Thymus (tissue), 11 donors: ENCODE measurements at regions not wholly inside any gene's neighbourhood (a gene's known extent, or its start where the extent isn't known, plus 50 kb on each side); places are given as distances from the start of the nearest gene placed in this dataset.

Experiments
- DNase-seq, 9 donors: peaks; one replicate each; pipeline ENCODE4 v3.0.0-alpha.2; 2013; ENCODE audit warnings: low spot score in 9 of 9, low read depth in 6 of 9, missing footprints in 1 of 9
- H3K27ac ChIP-seq, 2 donors: one replicate each; pipeline ENCODE4 v1.5.1; 2013; ENCODE audit warnings: control low read depth in 1 of 2, low read depth in 1 of 2, low read length in 1 of 2, mild to moderate bottlenecking in 1 of 2, moderate library complexity in 1 of 2
- H3K27me3 ChIP-seq, 2 donors: one replicate each; pipeline ENCODE4 v1.5.1; 2013; ENCODE audit warnings: low read length in 1 of 2; ENCODE audit not compliant: control insufficient read depth in 2 of 2, insufficient read depth in 1 of 2
- H3K36me3 ChIP-seq, 2 donors: one replicate each; pipeline ENCODE4 v1.5.1; 2013; ENCODE audit warnings: low read length in 1 of 2, mild to moderate bottlenecking in 1 of 2, moderate library complexity in 1 of 2; ENCODE audit not compliant: control insufficient read depth in 2 of 2, insufficient read depth in 2 of 2
- H3K4me1 ChIP-seq, 2 donors: one replicate each; pipeline ENCODE4 v1.5.1; 2013; ENCODE audit warnings: low read length in 2 of 2; ENCODE audit not compliant: control insufficient read depth in 2 of 2, insufficient read depth in 2 of 2
- H3K4me3 ChIP-seq, 2 donors: one replicate each; pipeline ENCODE4 v1.5.1; 2013; ENCODE audit warnings: low read length in 2 of 2, control low read depth in 1 of 2, mild to moderate bottlenecking in 1 of 2
- H3K9me3 ChIP-seq, 2 donors: one replicate each; pipeline ENCODE4 v1.5.1; 2013; ENCODE audit warnings: low read length in 1 of 2, mild to moderate bottlenecking in 1 of 2; ENCODE audit not compliant: control insufficient read depth in 2 of 2, insufficient read depth in 1 of 2
- WGBS: extraction: QIAGEN DNeasy Blood & Tissue Kit; methylation state at CpG from one replicate; pipeline ENCODE4 v1.1.7; 2013; 5-methylcytosine and 5-hydroxymethylcytosine counted together
- donor health status: healthy.

DNA sequence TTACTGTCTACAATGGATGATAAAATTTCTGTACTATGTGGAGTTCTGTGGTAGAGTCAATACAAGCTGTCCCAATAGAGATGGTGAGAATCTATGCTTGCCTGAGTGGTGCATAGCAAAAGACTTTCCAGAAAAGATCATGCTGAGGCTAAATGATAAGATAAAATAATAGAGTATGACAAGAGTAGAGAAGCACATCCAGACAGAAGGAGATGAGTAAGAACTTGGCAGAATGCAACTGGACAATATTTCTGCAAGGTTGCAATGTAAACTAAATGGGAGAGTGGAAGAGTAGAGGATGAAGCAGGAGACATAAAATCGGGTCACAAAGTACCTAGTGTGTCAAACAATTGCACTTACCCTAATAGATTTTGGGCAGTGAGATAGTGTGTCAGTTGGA, 347.6 kb downstream of the MDFIC start:
- no peaks in the 10 kb centered on the region for H3K4me1 ChIP-seq
- no peak overlapping the region for H3K4me3 ChIP-seq
- H3K27me3 ChIP-seq: no peaks in the 10 kb centered on the region
- no peak for DNase-seq
- no peak overlapping the region for H3K27ac ChIP-seq
- H3K36me3 ChIP-seq: no peaks in the 10 kb centered on the region
- no peaks in the 10 kb centered on the region for H3K9me3 ChIP-seq
- WGBS: 84% methylated on average over 1 of the region's 1 CpG

DNA sequence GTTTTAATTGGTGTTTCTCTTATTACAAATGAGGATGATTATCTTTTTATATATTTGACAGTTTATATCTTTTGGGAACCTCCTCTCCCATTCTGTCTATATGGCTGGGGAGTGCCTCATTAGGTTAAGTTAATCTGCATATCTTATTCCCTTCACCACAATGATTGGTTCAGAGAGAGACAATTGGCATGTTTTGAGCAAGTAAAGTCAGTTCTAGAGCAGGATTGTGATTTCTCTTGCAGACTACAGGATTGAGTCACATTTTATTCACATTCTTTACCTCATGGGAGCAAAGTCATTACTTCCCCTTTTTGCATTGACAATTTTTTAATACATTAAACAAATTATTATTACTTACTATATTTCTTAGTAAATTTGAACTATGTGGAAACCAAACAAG, 345.6 kb downstream of the MDFIC start:
- DNase-seq: no peak
- no peak overlapping the region for H3K4me3 ChIP-seq
- H3K9me3 ChIP-seq: no peaks in the 10 kb centered on the region
- H3K4me1 ChIP-seq: no peaks in the 10 kb centered on the region
- H3K36me3 ChIP-seq: no peaks in the 10 kb centered on the region
- H3K27ac ChIP-seq: no peak overlapping the region
- no peaks in the 10 kb centered on the region for H3K27me3 ChIP-seq

DNA sequence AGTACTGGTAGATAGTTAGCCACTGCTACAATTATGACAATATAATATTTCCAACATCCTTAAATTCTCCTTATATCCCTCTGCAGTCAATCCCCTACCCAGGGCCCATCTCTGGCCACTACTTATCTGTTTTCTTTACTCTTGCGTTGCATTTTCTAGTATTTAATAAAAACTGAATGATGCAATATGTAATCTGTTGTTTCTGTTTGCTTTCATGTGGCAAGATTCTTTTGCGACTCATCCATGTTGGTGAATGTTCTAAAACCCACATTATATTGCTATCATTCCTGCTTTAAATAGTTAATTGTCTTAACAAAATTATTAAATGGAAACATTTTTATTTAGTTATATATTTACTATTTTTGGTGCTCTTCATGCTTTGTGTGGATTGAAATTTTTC, 338.5 kb downstream of the MDFIC start:
- no peak for DNase-seq
- WGBS: 95% methylated on average over 2 of the region's 2 CpGs
- H3K4me3 ChIP-seq: no peak overlapping the region
- no peaks in the 10 kb centered on the region for H3K9me3 ChIP-seq
- H3K27me3 ChIP-seq: no peaks in the 10 kb centered on the region
- no peaks in the 10 kb centered on the region for H3K36me3 ChIP-seq
- no peaks in the 10 kb centered on the region for H3K4me1 ChIP-seq
- no peak overlapping the region for H3K27ac ChIP-seq

DNA sequence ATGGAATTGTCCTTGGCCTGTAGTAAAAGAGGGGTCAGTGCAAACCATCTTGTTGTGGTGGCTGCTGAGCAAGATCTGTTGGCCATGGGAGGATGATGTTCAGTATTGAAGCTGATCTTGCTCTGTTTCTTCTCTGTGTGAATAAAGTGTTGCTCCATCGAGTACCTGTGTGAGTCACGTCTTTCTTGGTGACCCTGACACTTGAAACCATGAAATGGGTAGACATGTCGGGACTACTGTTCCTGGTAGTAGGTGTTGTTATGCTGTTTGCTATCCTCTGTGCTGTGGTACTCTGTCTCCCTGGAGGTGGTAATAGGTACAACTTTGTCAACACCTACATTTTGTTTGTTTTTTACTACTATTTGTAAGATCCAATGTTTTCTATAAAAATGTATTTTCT, 330.6 kb downstream of the MDFIC start:
- Histone ChIP-seq H3K4me1 (no peaks in the 10 kb centered on the region), H3K27me3 (no peaks in the 10 kb centered on the region), H3K27ac (no peak overlapping the region), H3K4me3 (no peak overlapping the region), H3K36me3 (no peaks in the 10 kb centered on the region), H3K9me3 (no peaks in the 10 kb centered on the region)
- DNase-seq: no peak
- 98% methylated on average over 3 of the region's 3 CpGs for WGBS

DNA sequence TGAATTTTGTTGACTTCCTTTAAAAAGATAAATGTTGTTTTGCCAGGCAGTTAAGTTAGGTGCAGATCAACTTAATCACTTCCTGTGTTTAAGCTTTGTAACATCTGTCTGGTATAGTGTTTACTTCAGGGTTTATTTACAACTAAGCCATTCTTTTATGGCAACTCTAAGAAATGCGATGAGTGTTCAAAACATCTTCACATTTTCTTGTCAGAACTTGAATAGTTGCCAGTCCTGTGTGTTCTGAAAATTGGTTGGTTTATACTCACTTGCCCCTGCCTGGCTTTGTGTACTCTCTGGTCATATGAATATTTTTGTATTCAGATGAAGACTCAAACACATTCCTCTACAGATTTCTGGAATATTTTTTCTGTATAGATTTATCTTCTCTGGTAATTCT, 327.2 kb downstream of the MDFIC start:
- Histone ChIP-seq H3K9me3 (no peaks in the 10 kb centered on the region), H3K4me1 (no peaks in the 10 kb centered on the region), H3K27me3 (no peaks in the 10 kb centered on the region), H3K4me3 (no peak overlapping the region), H3K36me3 (no peaks in the 10 kb centered on the region), H3K27ac (no peak overlapping the region)
- DNase-seq: no peak
- 95% methylated on average over 1 of the region's 1 CpG for WGBS

DNA sequence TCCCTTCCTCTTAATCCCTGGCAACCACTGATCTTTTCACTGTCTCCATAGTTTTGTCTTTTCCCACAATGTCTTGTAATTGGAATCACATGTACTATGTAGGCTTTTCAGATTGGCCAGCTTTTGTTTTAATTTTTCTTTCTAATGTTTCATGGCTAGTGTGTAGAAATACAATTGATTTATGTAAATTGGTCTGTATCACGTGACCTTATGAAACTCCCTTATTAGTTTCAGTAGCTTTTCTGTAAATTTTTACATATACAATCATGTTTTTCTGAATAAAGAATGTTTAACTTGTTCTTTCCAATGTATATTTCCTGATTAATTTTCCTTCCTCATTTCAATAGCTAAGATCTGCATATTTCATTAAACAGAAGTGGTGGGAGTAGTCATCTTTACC, 319.3 kb downstream of the MDFIC start:
- WGBS: 90% methylated on average over 1 of the region's 1 CpG

DNA sequence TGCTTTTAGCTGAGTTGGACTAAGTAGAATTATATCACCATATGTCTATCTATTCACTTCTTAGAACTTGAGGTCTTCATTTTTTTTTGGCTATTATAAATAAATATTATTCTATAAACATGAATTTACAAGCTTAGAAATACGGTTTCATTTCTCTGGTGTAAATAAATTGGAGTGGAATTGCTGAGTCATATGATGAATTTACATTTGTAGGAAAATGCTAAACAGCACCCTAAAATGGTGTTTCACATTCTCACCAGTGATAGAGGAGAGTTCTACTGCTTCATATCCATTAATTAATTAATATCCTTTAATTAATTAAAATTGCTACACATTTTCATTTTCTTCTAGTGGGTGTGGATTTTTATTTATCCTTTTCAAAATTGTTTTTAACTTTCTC, 318.3 kb downstream of the MDFIC start:
- no peak for DNase-seq
- 94% methylated on average over 1 of the region's 1 CpG for WGBS

More for the DNA sequence above, 319.3 kb downstream of the MDFIC start:
- no peak overlapping the region for H3K4me3 ChIP-seq
- H3K27ac ChIP-seq: no peak overlapping the region
- H3K36me3 ChIP-seq: no peaks in the 10 kb centered on the region
- H3K4me1 ChIP-seq: no peaks in the 10 kb centered on the region
- H3K9me3 ChIP-seq: peaks cover 0 to 2% of the 10 kb centered on the region in 2 donors
- no peaks in the 10 kb centered on the region for H3K27me3 ChIP-seq
- DNase-seq: no peak

DNA sequence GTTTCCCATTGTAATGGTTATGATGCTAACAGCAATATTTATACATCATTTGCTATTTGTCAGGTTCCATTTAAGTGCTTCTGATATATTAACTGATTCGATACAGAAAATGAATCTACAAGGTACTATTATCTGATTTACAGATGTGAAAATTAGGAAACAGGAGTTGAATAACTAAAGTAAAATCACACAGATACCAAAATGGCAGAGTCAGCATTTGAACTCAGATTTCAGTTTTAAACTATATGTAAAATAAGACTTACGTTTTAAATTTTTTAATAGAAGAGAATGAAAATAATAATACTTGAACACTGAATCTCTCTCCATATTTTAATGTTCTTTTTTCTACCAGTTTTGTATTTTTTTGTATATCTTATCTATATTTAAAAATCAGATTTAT, 313.2 kb downstream of the MDFIC start:
- H3K27me3 ChIP-seq: no peaks in the 10 kb centered on the region
- DNase-seq: no peak
- no peaks in the 10 kb centered on the region for H3K36me3 ChIP-seq
- H3K27ac ChIP-seq: no peak overlapping the region
- no peak overlapping the region for H3K4me3 ChIP-seq
- WGBS: 96% methylated on average over 2 of the region's 2 CpGs
- no peaks in the 10 kb centered on the region for H3K9me3 ChIP-seq
- peaks cover 0 to 4% of the 10 kb centered on the region in 2 donors for H3K4me1 ChIP-seq

More for the DNA sequence above, 318.3 kb downstream of the MDFIC start:
- H3K4me3 ChIP-seq: no peak overlapping the region
- no peaks in the 10 kb centered on the region for H3K27me3 ChIP-seq
- no peak overlapping the region for H3K27ac ChIP-seq
- H3K9me3 ChIP-seq: peaks cover 0 to 2% of the 10 kb centered on the region in 2 donors
- no peaks in the 10 kb centered on the region for H3K4me1 ChIP-seq
- H3K36me3 ChIP-seq: no peaks in the 10 kb centered on the region

DNA sequence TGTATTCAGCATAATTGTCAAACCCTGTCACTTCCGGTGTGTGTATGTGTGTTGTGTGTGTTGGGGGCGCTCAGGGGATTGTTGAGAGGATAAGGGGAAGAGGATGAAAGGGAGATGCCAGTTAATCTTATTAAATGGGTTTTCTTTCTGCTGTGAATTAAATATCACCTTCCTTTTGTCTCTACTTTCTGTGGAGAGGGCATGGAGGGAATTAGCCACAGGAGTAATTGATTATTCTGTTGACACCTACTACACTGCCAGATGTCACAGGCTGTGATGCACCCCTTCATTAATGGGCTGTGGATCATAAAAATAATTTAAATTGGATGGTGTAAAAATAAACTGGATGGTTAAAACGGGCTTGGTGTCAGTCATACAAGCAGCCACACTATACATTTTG, 311.9 kb downstream of the MDFIC start:
- peaks cover 0 to 15% of the 10 kb centered on the region in 2 donors for H3K4me1 ChIP-seq
- no peaks in the 10 kb centered on the region for H3K36me3 ChIP-seq
- WGBS: 94% methylated on average over 3 of the region's 3 CpGs
- H3K27me3 ChIP-seq: no peaks in the 10 kb centered on the region
- no peaks in the 10 kb centered on the region for H3K9me3 ChIP-seq
- H3K27ac ChIP-seq: no peak overlapping the region
- no peak for DNase-seq
- H3K4me3 ChIP-seq: no peak overlapping the region

DNA sequence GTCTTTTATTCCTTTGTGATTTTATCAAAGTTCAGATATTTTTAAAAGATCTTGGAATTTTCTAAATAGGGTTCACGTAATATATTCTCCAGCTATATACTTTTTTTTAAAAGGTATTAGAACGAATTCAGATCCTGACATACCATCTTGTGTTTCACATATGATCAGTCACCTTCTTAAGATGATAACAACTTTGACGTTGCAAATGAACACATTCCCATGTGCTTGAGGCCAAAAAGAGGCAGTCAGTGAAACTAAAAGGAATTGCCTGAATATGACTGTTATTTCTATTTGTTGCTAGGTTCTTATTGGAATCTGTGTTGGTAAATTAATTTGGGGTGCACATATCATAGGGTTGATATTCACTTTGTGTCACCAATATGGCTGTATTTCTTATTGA, 310.1 kb downstream of the MDFIC start:
- DNase-seq: no peak
- WGBS: 92% methylated on average over 3 of the region's 3 CpGs
- Histone ChIP-seq H3K4me3 (no peak overlapping the region), H3K27ac (no peak overlapping the region), H3K4me1 (peaks cover 0 to 15% of the 10 kb centered on the region in 2 donors), H3K27me3 (no peaks in the 10 kb centered on the region), H3K36me3 (no peaks in the 10 kb centered on the region), H3K9me3 (no peaks in the 10 kb centered on the region)
